DND-41 (cell line): ENCODE measurements at regions not wholly inside any gene's neighbourhood (a gene's known extent, or its start where the extent isn't known, plus 50 kb on each side); places are given as distances from the start of the nearest gene placed in this dataset.
"Not testable (repeated sequence)": the region's sequence is repeated elsewhere in the genome, so short reads cannot be mapped to it uniquely, and the experiment has no call there.

ENCODE experiments used
- ATAC-seq: fragments of 200-7000 bp; cut with Tn5 transposase; 3 replicates; pipeline ENCODE4 v1.9.1; 2021; ENCODE audit warnings: low read depth; ENCODE audit not compliant: insufficient read depth
- DNase-seq: peaks from one replicate; pipeline ENCODE4 v3.0.0-alpha.2; 2020
- H2AFZ ChIP-seq: 2 replicates; pipeline ENCODE4 v1.6.0; 2012; ENCODE audit warnings: low read depth, low read length
- H3K27ac ChIP-seq: 2 replicates; pipeline ENCODE4 v1.5.1; 2012; ENCODE audit warnings: low read length, inconsistent platforms
- H3K27me3 ChIP-seq: fragments of 200-600 bp; sonication (generic); 2 replicates; pipeline ENCODE4 v1.6.0; 2012; ENCODE audit warnings: low read length, mild to moderate bottlenecking, inconsistent platforms; ENCODE audit not compliant: insufficient read depth, poor library complexity
- H3K36me3 ChIP-seq: 2 replicates; pipeline ENCODE4 v1.5.1; 2012; ENCODE audit warnings: low read length, inconsistent platforms; ENCODE audit not compliant: insufficient read depth
- H3K4me1 ChIP-seq: 2 replicates; pipeline ENCODE4 v1.5.1; 2012; ENCODE audit warnings: mild to moderate bottlenecking, low read length; ENCODE audit not compliant: insufficient read depth
- H3K4me2 ChIP-seq: 2 replicates; pipeline ENCODE4 v1.6.0; 2012; ENCODE audit warnings: mild to moderate bottlenecking, moderate library complexity, low read length, inconsistent platforms; ENCODE audit not compliant: insufficient read depth
- H3K4me3 ChIP-seq, 2 experiments: fragments of 200-600 bp in 1 of 2; shearing (Covaris generic) in 1 of 2; 2 replicates each; pipeline ENCODE4 v1.5.1; 2012 to 2016; ENCODE audit warnings: inconsistent platforms in 2 of 2, low read length in 2 of 2, mild to moderate bottlenecking in 2 of 2, low read depth in 1 of 2, moderate library complexity in 1 of 2
- H3K79me2 ChIP-seq: 2 replicates; pipeline ENCODE4 v1.6.0; 2012; ENCODE audit warnings: low read length, inconsistent platforms; ENCODE audit not compliant: insufficient read depth
- H3K9ac ChIP-seq: 2 replicates; pipeline ENCODE4 v1.6.0; 2012; ENCODE audit warnings: low read depth, mild to moderate bottlenecking, inconsistent platforms, low read length, moderate library complexity
- H3K9me3 ChIP-seq: 2 replicates; pipeline ENCODE4 v1.5.1; 2012; ENCODE audit warnings: low read length, moderate library complexity, mild to moderate bottlenecking, inconsistent platforms; ENCODE audit not compliant: insufficient read depth, severe bottlenecking
- H4K20me1 ChIP-seq: 2 replicates; pipeline ENCODE4 v1.6.0; 2012; ENCODE audit warnings: low read length; ENCODE audit not compliant: insufficient read depth
- EZH2 ChIP-seq: IDR thresholded peaks from 3 replicates; pipeline ENCODE4 v1.6.1; 2012; ENCODE audit warnings: borderline replicate concordance, low read depth, mild to moderate bottlenecking, moderate library complexity, low read length, inconsistent platforms; ENCODE audit not compliant: severe bottlenecking
- TF ChIP-seq, protein P1 (sequence below): IDR thresholded peaks from 2 replicates; pipeline ENCODE4 v1.5.1; 2012; ENCODE audit warnings: borderline replicate concordance, low read length, moderate library complexity, mild to moderate bottlenecking; ENCODE audit not compliant: poor library complexity, severe bottlenecking; ENCODE audit errors: extremely low read depth

DNA sequence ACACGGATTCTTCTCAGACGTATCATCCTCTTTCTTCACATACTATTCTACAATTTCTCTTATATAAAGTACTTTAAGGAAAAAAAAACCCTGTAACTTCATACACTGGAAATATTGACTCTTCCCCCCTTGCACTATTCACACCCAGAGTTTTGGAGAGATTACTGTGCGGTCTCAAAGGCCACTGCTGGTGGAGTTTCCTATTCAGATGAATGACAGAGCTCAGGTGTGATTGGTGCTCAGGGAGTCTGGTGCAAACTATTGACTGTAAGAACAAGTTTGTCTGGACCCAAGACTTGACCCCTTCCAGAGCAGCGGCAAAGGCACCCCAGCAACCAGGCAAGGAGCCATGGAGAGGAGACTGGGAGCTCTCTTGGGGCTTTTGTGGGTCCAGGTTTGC lies 187.5 kb upstream of the OR4E1 start:
- H3K4me3 ChIP-seq = no peak overlapping the region
- H3K9me3 ChIP-seq = no peaks in the 10 kb centered on the region
- H4K20me1 ChIP-seq = no peaks in the 10 kb centered on the region
- H3K79me2 ChIP-seq = no peaks in the 10 kb centered on the region
- DNase-seq (no peak), ATAC-seq (no peak)
- TF ChIP-seq, protein P1, sequence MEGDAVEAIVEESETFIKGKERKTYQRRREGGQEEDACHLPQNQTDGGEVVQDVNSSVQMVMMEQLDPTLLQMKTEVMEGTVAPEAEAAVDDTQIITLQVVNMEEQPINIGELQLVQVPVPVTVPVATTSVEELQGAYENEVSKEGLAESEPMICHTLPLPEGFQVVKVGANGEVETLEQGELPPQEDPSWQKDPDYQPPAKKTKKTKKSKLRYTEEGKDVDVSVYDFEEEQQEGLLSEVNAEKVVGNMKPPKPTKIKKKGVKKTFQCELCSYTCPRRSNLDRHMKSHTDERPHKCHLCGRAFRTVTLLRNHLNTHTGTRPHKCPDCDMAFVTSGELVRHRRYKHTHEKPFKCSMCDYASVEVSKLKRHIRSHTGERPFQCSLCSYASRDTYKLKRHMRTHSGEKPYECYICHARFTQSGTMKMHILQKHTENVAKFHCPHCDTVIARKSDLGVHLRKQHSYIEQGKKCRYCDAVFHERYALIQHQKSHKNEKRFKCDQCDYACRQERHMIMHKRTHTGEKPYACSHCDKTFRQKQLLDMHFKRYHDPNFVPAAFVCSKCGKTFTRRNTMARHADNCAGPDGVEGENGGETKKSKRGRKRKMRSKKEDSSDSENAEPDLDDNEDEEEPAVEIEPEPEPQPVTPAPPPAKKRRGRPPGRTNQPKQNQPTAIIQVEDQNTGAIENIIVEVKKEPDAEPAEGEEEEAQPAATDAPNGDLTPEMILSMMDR = no peak
- TF ChIP-seq EZH2 = no peak
- no peak overlapping the region for H3K4me2 ChIP-seq
- no peak overlapping the region for H3K9ac ChIP-seq
- H3K36me3 ChIP-seq = no peaks in the 10 kb centered on the region
- no peaks in the 10 kb centered on the region for H3K4me1 ChIP-seq
- no peak overlapping the region for H2AFZ ChIP-seq
- peaks cover 45% of the 10 kb centered on the region for H3K27me3 ChIP-seq
- H3K27ac ChIP-seq = no peak overlapping the region

DNA sequence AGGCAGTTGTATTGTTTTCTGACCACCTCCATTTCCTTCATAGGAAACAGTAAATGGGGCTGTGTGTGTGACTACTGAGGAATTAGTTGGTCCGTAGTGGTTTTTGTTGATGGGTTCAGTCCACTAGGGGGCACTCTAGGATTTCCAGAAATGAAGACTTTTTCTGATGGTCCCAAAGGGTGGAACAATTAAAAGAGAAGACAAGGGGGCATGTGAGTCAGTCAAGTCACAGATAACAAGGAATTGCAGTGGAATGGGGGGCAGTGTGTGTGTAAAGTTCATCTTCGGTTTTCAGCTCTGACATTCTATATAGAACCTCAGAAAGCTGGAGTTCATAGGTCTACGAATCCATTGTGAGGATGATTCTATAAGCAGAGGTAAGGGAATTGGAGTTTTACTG lies 186.6 kb upstream of the OR4E1 start:
- H3K4me1 ChIP-seq = no peaks in the 10 kb centered on the region
- no peaks in the 10 kb centered on the region for H3K36me3 ChIP-seq
- H2AFZ ChIP-seq = no peak overlapping the region
- peaks cover 50% of the 10 kb centered on the region for H3K27me3 ChIP-seq
- H3K79me2 ChIP-seq = no peaks in the 10 kb centered on the region
- H3K4me3 ChIP-seq = no peak overlapping the region
- TF ChIP-seq, protein P1 = peak; percentile 65
- TF ChIP-seq EZH2 = no peak
- H3K9me3 ChIP-seq = no peaks in the 10 kb centered on the region
- H4K20me1 ChIP-seq = no peaks in the 10 kb centered on the region
- H3K9ac ChIP-seq = no peak overlapping the region
- no peak overlapping the region for H3K27ac ChIP-seq
- no peak overlapping the region for H3K4me2 ChIP-seq
- ATAC-seq (0 out of 3 replicates have a peak, but pooled peaks have one; percentile 39), DNase-seq (peak; percentile 20)

DNA sequence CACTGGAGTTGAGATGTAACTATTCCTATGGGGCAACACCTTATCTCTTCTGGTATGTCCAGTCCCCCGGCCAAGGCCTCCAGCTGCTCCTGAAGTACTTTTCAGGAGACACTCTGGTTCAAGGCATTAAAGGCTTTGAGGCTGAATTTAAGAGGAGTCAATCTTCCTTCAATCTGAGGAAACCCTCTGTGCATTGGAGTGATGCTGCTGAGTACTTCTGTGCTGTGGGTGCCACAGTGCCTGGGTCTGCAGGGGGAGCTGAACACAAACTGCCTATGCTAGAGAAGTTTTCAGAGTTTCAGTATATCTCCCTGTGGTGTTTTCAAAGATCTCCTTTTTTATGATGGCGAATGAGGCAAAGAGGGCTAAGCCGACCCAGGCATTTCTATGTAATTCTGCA lies 179.2 kb upstream of the OR4E1 start:
- H3K27me3 ChIP-seq = peaks cover 26% of the 10 kb centered on the region
- H3K36me3 ChIP-seq = no peaks in the 10 kb centered on the region
- no peaks in the 10 kb centered on the region for H3K9me3 ChIP-seq
- ATAC-seq (no peak), DNase-seq (no peak)
- H4K20me1 ChIP-seq = no peaks in the 10 kb centered on the region
- no peaks in the 10 kb centered on the region for H3K79me2 ChIP-seq
- H3K4me3 ChIP-seq = no peak overlapping the region
- TF ChIP-seq, protein P1 = no peak
- TF ChIP-seq EZH2 = no peak
- no peak overlapping the region for H3K4me2 ChIP-seq
- no peak overlapping the region for H3K9ac ChIP-seq
- H3K27ac ChIP-seq = no peak overlapping the region
- H3K4me1 ChIP-seq = no peaks in the 10 kb centered on the region
- no peak overlapping the region for H2AFZ ChIP-seq

DNA sequence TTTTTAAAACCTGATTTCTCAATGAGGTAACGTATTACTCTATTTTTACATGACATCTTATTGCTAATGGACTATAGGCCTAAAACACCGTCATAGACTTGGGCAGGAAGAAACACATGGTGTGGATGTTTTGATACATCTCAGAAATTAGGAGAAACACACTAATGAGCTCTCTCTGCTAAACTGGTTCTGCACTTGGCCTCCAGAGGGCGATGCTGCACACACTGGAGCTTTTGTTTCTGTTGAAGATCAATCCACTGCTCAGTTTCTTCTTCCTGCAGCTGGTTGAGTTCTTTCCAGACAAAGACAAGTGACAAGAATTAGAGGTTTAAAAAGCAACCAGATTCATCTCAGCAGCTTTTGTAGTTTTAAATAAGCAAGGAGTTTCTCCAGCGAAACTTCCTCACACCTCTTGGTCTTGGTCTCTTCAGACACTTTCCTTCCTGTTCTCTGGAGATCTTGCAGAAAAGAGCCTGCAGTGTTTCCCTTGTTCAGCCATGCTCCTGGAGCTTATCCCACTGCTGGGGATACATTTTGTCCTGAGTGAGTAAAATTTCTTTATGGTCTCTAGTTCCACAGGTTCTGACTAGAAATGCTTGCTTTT lies 178.5 kb upstream of the OR4E1 start:
- H4K20me1 ChIP-seq = no peaks in the 10 kb centered on the region
- no peak for TF ChIP-seq EZH2
- TF ChIP-seq, protein P1 = peak; percentile 87
- H3K9ac ChIP-seq = no peak overlapping the region
- ATAC-seq (peak; percentile 86), DNase-seq (peak; percentile 74)
- H3K4me3 ChIP-seq = no peak overlapping the region
- H3K4me2 ChIP-seq = no peak overlapping the region
- H3K36me3 ChIP-seq = no peaks in the 10 kb centered on the region
- no peak overlapping the region for H3K27ac ChIP-seq
- H2AFZ ChIP-seq = no peak overlapping the region
- no peaks in the 10 kb centered on the region for H3K4me1 ChIP-seq
- no peaks in the 10 kb centered on the region for H3K9me3 ChIP-seq
- H3K79me2 ChIP-seq = no peaks in the 10 kb centered on the region
- peaks cover 22% of the 10 kb centered on the region for H3K27me3 ChIP-seq

DNA sequence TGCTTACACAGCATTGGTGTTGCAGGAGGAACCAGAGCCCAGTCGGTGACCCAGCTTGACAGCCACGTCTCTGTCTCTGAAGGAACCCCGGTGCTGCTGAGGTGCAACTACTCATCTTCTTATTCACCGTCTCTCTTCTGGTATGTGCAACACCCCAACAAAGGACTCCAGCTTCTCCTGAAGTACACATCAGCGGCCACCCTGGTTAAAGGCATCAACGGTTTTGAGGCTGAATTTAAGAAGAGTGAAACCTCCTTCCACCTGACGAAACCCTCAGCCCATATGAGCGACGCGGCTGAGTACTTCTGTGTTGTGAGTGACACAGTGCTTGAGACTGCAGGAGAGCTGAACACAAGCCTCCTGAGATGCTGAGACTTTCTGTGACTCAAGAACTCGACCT lies 173.3 kb upstream of the OR4E1 start:
- H4K20me1 ChIP-seq, H3K4me3 ChIP-seq: not testable (repeated sequence)

More for the DNA sequence above, 173.3 kb upstream of the OR4E1 start:
- ATAC-seq, H3K79me2 ChIP-seq, H3K9me3 ChIP-seq, H2AFZ ChIP-seq, H3K4me1 ChIP-seq, H3K9ac ChIP-seq, H3K4me2 ChIP-seq, H3K27ac ChIP-seq, H3K36me3 ChIP-seq, DNase-seq: not testable (repeated sequence)
- peaks cover 15% of the 10 kb centered on the region for H3K27me3 ChIP-seq
